H9 (cell line): ENCODE measurements at regions not wholly inside any gene's neighbourhood (a gene's known extent, or its start where the extent isn't known, plus 50 kb on each side); places are given as distances from the start of the nearest gene placed in this dataset.

Experiments used
- DNase-seq: peaks from one replicate; pipeline ENCODE4 v3.0.0-alpha.2; 2017
- H2AFZ ChIP-seq: one replicate; pipeline ENCODE4 v1.6.1; 2013; ENCODE audit warnings: mild to moderate bottlenecking, low read length, control low read depth, moderate library complexity
- H2AK5ac ChIP-seq: 2 replicates; pipeline ENCODE4 v1.6.1; 2013; ENCODE audit warnings: low read length, control low read depth, mixed read lengths; ENCODE audit not compliant: insufficient read length
- H2BK120ac ChIP-seq: one replicate; pipeline ENCODE4 v1.6.1; 2013; ENCODE audit warnings: low read depth, mild to moderate bottlenecking, low read length, control low read depth, inconsistent platforms; ENCODE audit not compliant: poor library complexity, severe bottlenecking
- H2BK12ac ChIP-seq: 2 replicates; pipeline ENCODE4 v1.6.1; 2013; ENCODE audit warnings: low read length, control low read depth, mixed read lengths, low read depth; ENCODE audit not compliant: insufficient read length
- H2BK15ac ChIP-seq: 2 replicates; pipeline ENCODE4 v1.6.1; 2013; ENCODE audit warnings: low read depth, low read length, control low read depth
- H2BK20ac ChIP-seq: one replicate; pipeline ENCODE4 v1.6.1; 2013; ENCODE audit warnings: low read depth, mild to moderate bottlenecking, low read length, control low read depth, inconsistent platforms; ENCODE audit not compliant: poor library complexity, severe bottlenecking
- H2BK5ac ChIP-seq: 2 replicates; pipeline ENCODE4 v1.6.1; 2013; ENCODE audit warnings: low read length, control low read depth, mixed read lengths; ENCODE audit not compliant: insufficient read length
- H3K14ac ChIP-seq: 2 replicates; pipeline ENCODE4 v1.6.1; 2013; ENCODE audit warnings: low read length, control low read depth; ENCODE audit not compliant: insufficient read depth
- H3K18ac ChIP-seq: 2 replicates; pipeline ENCODE4 v1.6.1; 2013; ENCODE audit warnings: low read depth, mild to moderate bottlenecking, mixed read lengths, low read length, control low read depth; ENCODE audit not compliant: insufficient read length
- H3K23ac ChIP-seq: 2 replicates; pipeline ENCODE4 v1.6.1; 2013; ENCODE audit warnings: low read length, control low read depth, mixed read lengths, low read depth; ENCODE audit not compliant: insufficient read length
- H3K23me2 ChIP-seq: 2 replicates; pipeline ENCODE4 v1.6.1; 2013; ENCODE audit warnings: low read depth, mild to moderate bottlenecking, mixed read lengths, low read length, control low read depth; ENCODE audit not compliant: insufficient read length, poor library complexity, severe bottlenecking
- H3K27ac ChIP-seq: 2 replicates; pipeline ENCODE4 v1.5.1; 2013; ENCODE audit warnings: low read length, control low read depth, mixed read lengths, low read depth; ENCODE audit not compliant: insufficient read length
- H3K27me3 ChIP-seq: 2 replicates; pipeline ENCODE4 v1.6.1; 2013; ENCODE audit warnings: low read length, control low read depth, inconsistent platforms; ENCODE audit not compliant: insufficient read depth
- H3K4ac ChIP-seq: 2 replicates; pipeline ENCODE4 v1.6.1; 2013; ENCODE audit warnings: low read depth, mild to moderate bottlenecking, control low read depth, inconsistent platforms, low read length, moderate library complexity
- H3K4me1 ChIP-seq: 2 replicates; pipeline ENCODE4 v1.6.1; 2013; ENCODE audit warnings: low read length, control low read depth, inconsistent platforms; ENCODE audit not compliant: insufficient read depth
- H3K4me2 ChIP-seq: 2 replicates; pipeline ENCODE4 v1.6.1; 2013; ENCODE audit warnings: low read length, control low read depth, mixed read lengths; ENCODE audit not compliant: insufficient read length, insufficient read depth
- H3K56ac ChIP-seq: 2 replicates; pipeline ENCODE4 v1.6.1; 2013; ENCODE audit warnings: low read depth, mild to moderate bottlenecking, mixed read lengths, low read length, control low read depth; ENCODE audit not compliant: insufficient read length
- H3K79me1 ChIP-seq: 2 replicates; pipeline ENCODE4 v1.6.1; 2013; ENCODE audit warnings: low read depth, mild to moderate bottlenecking, moderate library complexity, low read length, control low read depth, inconsistent platforms; ENCODE audit not compliant: insufficient read depth, poor library complexity, severe bottlenecking
- H3K79me2 ChIP-seq: 2 replicates; pipeline ENCODE4 v1.6.1; 2013; ENCODE audit warnings: low read length, control low read depth, inconsistent platforms; ENCODE audit not compliant: insufficient read depth
- H3K9ac ChIP-seq: 2 replicates; pipeline ENCODE4 v1.6.1; 2013; ENCODE audit warnings: low read length, control low read depth, mixed read lengths; ENCODE audit not compliant: insufficient read length; ENCODE audit errors: extremely low read depth
- H3K9me3 ChIP-seq: one replicate; pipeline ENCODE4 v1.6.1; 2013; ENCODE audit warnings: low read depth, low read length, inconsistent platforms; ENCODE audit not compliant: control insufficient read depth
- H3T11ph ChIP-seq: one replicate; pipeline ENCODE4 v1.6.1; 2013; ENCODE audit warnings: mild to moderate bottlenecking, low read length, control low read depth, inconsistent platforms
- H4K20me1 ChIP-seq: one replicate; pipeline ENCODE4 v1.6.1; 2013; ENCODE audit not compliant: control insufficient read depth, insufficient read length, insufficient read depth
- H4K5ac ChIP-seq: 2 replicates; pipeline ENCODE4 v1.6.1; 2013; ENCODE audit warnings: low read depth, mild to moderate bottlenecking, mixed read lengths, low read length, control low read depth; ENCODE audit not compliant: insufficient read length
- H4K8ac ChIP-seq: replicated peaks from 2 replicates; pipeline ENCODE4 v1.6.1; 2013; ENCODE audit warnings: low read length, control low read depth, mixed read lengths, low read depth; ENCODE audit not compliant: insufficient read length
- H4K91ac ChIP-seq: 2 replicates; pipeline ENCODE4 v1.6.1; 2013; ENCODE audit warnings: low read depth, mild to moderate bottlenecking, moderate library complexity, mixed read lengths, low read length, control low read depth; ENCODE audit not compliant: insufficient read length
- H3K27ac Mint-ChIP-seq, 3 experiments: 2 replicates in 2 of 3; 3 replicates in 1 of 3; pipeline ENCODE4 v1.8.0; 2020 to 2021; ENCODE audit warnings: mixed read lengths in 3 of 3, mild to moderate bottlenecking in 1 of 3, moderate library complexity in 1 of 3
- H3K27me3 Mint-ChIP-seq: 2 replicates; pipeline ENCODE4 v1.8.0; 2021; ENCODE audit warnings: low read depth, mild to moderate bottlenecking, moderate library complexity, mixed read lengths
- H3K36me3 Mint-ChIP-seq, 3 experiments: 2 replicates in 2 of 3; 3 replicates in 1 of 3; pipeline ENCODE4 v1.8.0; 2020 to 2021; ENCODE audit warnings: low read depth in 3 of 3, mixed read lengths in 3 of 3; ENCODE audit not compliant: insufficient read depth in 1 of 3
- H3K4me1 Mint-ChIP-seq, 2 experiments: 2 replicates each; pipeline ENCODE4 v1.8.0; 2020; ENCODE audit warnings: mixed read lengths in 2 of 2
- H3K4me3 Mint-ChIP-seq, 2 experiments: 2 replicates in 1 of 2; 3 replicates in 1 of 2; pipeline ENCODE4 v1.8.0; 2020 to 2021; ENCODE audit warnings: mild to moderate bottlenecking in 2 of 2, mixed read lengths in 2 of 2, moderate library complexity in 1 of 2
- H3K9me3 Mint-ChIP-seq, 2 experiments: 2 replicates in 1 of 2; 3 replicates in 1 of 2; pipeline ENCODE4 v1.8.0; 2020; ENCODE audit warnings: mild to moderate bottlenecking in 2 of 2, mixed read lengths in 2 of 2, moderate library complexity in 1 of 2
- CTCF ChIP-seq: fragments of 200-600 bp; sonication (generic); conservative IDR thresholded peaks from 3 replicates; pipeline ENCODE4 v1.8.0; 2021; ENCODE audit warnings: antibody characterized with exemption, mild to moderate bottlenecking
- WGBS: extraction: QIAGEN DNeasy Blood & Tissue Kit; methylation state at CpG from one replicate; pipeline ENCODE4 v1.1.7; 2013; ENCODE audit warnings: missing lambda C conversion rate, low lambda C conversion rate, mixed read lengths; ENCODE audit not compliant: insufficient read length; ENCODE audit errors: extremely low coverage; 5-methylcytosine and 5-hydroxymethylcytosine counted together

- Histone ChIP-seq H3K56ac (no peak overlapping the region), H2BK20ac (no peak overlapping the region), H2BK5ac (no peak overlapping the region), H3K4me1 (no peaks in the 10 kb centered on the region; the same call in 1 of the 2 replicates), H3K23me2 (no peaks in the 10 kb centered on the region), H3K23ac (no peak overlapping the region), H3K4ac (no peak overlapping the region), H3K79me2 (no peaks in the 10 kb centered on the region), H2BK12ac (no peak overlapping the region), H3K9ac (no peak overlapping the region), H4K5ac (no peak overlapping the region), H2BK120ac (no peak overlapping the region), H4K20me1 (no peaks in the 10 kb centered on the region), H4K91ac (no peak overlapping the region), H3K18ac (no peak overlapping the region), H2BK15ac (no peak overlapping the region), H3K79me1 (no peaks in the 10 kb centered on the region), H3T11ph (no peak overlapping the region), H2AK5ac (no peak overlapping the region), H3K27me3 (no peaks in the 10 kb centered on the region), H3K4me2 (no peak overlapping the region), H4K8ac (no peak overlapping the region), H3K27ac (no peak overlapping the region), H3K14ac (no peak overlapping the region), H2AFZ (no peak overlapping the region), H3K9me3 (no peaks in the 10 kb centered on the region)
- no peak for DNase-seq
- Mint-ChIP-seq H3K36me3 (no peaks in the 10 kb centered on the region), H3K4me3 (no peak overlapping the region), H3K27ac (no peak overlapping the region), H3K9me3 (no peaks in the 10 kb centered on the region), H3K4me1 (peaks cover 40 to 45% of the 10 kb centered on the region in 2 experiments), H3K27me3 (peaks cover 4% of the 10 kb centered on the region)
- TF ChIP-seq CTCF = no peak
- WGBS = no CpG with 5 or more reads among the region's 1 CpG
These were observed 115.7 kb downstream of the ACKR3 start for GRCh38 chr2:236685361-236685760.
